Endodermal cell (in vitro differentiated cells): ENCODE measurements at regions not wholly inside any gene's neighbourhood (a gene's known extent, or its start where the extent isn't known, plus 50 kb on each side); places are given as distances from the start of the nearest gene placed in this dataset.

Experiments
- DNase-seq: peaks from one replicate; pipeline ENCODE4 v3.0.0-alpha.2; 2017
- H3K27ac ChIP-seq: 2 replicates; pipeline ENCODE4 v1.5.1; 2013; ENCODE audit warnings: mild to moderate bottlenecking, low read depth, low read length, moderate library complexity
- H3K27me3 ChIP-seq: 2 replicates; pipeline ENCODE4 v1.6.1; 2013; ENCODE audit warnings: mild to moderate bottlenecking, low read length, moderate library complexity; ENCODE audit not compliant: insufficient read depth, control insufficient read depth, poor library complexity, severe bottlenecking
- H3K36me3 ChIP-seq: 2 replicates; pipeline ENCODE4 v1.7.0; 2013; ENCODE audit warnings: mild to moderate bottlenecking, low read length, moderate library complexity; ENCODE audit not compliant: control insufficient read depth, insufficient read depth
- H3K4me1 ChIP-seq: one replicate; pipeline ENCODE4 v1.7.0; 2013; ENCODE audit warnings: low read length; ENCODE audit not compliant: control insufficient read depth, insufficient read depth
- H3K4me3 ChIP-seq: 2 replicates; pipeline ENCODE4 v1.5.1; 2013; ENCODE audit warnings: mild to moderate bottlenecking, low read length, moderate library complexity
- H3K9ac ChIP-seq: 2 replicates; pipeline ENCODE4 v1.6.1; 2013; ENCODE audit warnings: mild to moderate bottlenecking, low read length, moderate library complexity; ENCODE audit not compliant: poor library complexity, severe bottlenecking; ENCODE audit errors: extremely low read depth
- H3K9me3 ChIP-seq: 2 replicates; pipeline ENCODE4 v1.6.1; 2013; ENCODE audit warnings: mild to moderate bottlenecking, low read length, moderate library complexity; ENCODE audit not compliant: control insufficient read depth
- H3K27ac Mint-ChIP-seq: 2 replicates; pipeline ENCODE4 v1.8.0; 2020; ENCODE audit warnings: mixed read lengths
- H3K27me3 Mint-ChIP-seq: 2 replicates; pipeline ENCODE4 v1.8.0; 2021; ENCODE audit warnings: mild to moderate bottlenecking, mixed read lengths; ENCODE audit not compliant: insufficient read depth
- H3K36me3 Mint-ChIP-seq: 2 replicates; pipeline ENCODE4 v1.8.0; 2020; ENCODE audit warnings: low read depth, mixed read lengths
- H3K4me1 Mint-ChIP-seq: 2 replicates; pipeline ENCODE4 v1.8.0; 2020; ENCODE audit warnings: mixed read lengths
- H3K4me3 Mint-ChIP-seq: 2 replicates; pipeline ENCODE4 v1.8.0; 2020; ENCODE audit warnings: mild to moderate bottlenecking, moderate library complexity, mixed read lengths
- H3K9me3 Mint-ChIP-seq: 2 replicates; pipeline ENCODE4 v1.8.0; 2020; ENCODE audit warnings: mild to moderate bottlenecking, mixed read lengths
- CTCF ChIP-seq: fragments of 200-600 bp; sonication (generic); conservative IDR thresholded peaks from 2 replicates; pipeline ENCODE4 v1.5.0; 2021; ENCODE audit warnings: antibody characterized with exemption, mild to moderate bottlenecking
- WGBS, 2 experiments: methylation state at CpG; one replicate each; pipeline versions ENCODE4 v1.1.5 to v1.1.7; 2013; ENCODE audit warnings: missing lambda C conversion rate in 2 of 2, mixed read lengths in 1 of 2; ENCODE audit not compliant: insufficient coverage in 1 of 2, insufficient read length in 1 of 2; 5-methylcytosine and 5-hydroxymethylcytosine counted together

GRCh38 chr10:2985729-2986232 is 81.6 kb upstream of the PFKP start:
- Mint-ChIP-seq H3K27ac (no peak overlapping the region), H3K27me3 (peaks cover 4% of the 10 kb centered on the region), H3K36me3 (no peaks in the 10 kb centered on the region), H3K4me1 (peaks cover 3% of the 10 kb centered on the region), H3K4me3 (no peak overlapping the region), H3K9me3 (peaks cover 4% of the 10 kb centered on the region)
- TF ChIP-seq CTCF = no peak
- Histone ChIP-seq H3K9ac (no peak overlapping the region), H3K4me3 (no peak overlapping the region), H3K9me3 (peaks cover 6% of the 10 kb centered on the region), H3K36me3 (no peaks in the 10 kb centered on the region), H3K4me1 (no peaks in the 10 kb centered on the region), H3K27me3 (no peaks in the 10 kb centered on the region), H3K27ac (no peak overlapping the region)
- DNase-seq = peak; percentile 57
- WGBS, 2 experiments = 64 to 72% methylated on average over 10 to 11 of the region's 11 CpGs

GRCh38 chr10:2984682-2985081 is 82.7 kb upstream of the PFKP start:
- no peak for TF ChIP-seq CTCF
- H3K9me3 ChIP-seq = peaks cover 6% of the 10 kb centered on the region
- H3K4me1 ChIP-seq = no peaks in the 10 kb centered on the region
- no peak overlapping the region for H3K27ac Mint-ChIP-seq
- H3K4me3 Mint-ChIP-seq = no peak overlapping the region
- H3K9me3 Mint-ChIP-seq = peaks cover 4% of the 10 kb centered on the region
- H3K36me3 Mint-ChIP-seq = no peaks in the 10 kb centered on the region
- H3K27ac ChIP-seq = no peak overlapping the region
- H3K9ac ChIP-seq = no peak overlapping the region
- no peak overlapping the region for H3K4me3 ChIP-seq
- no peak for DNase-seq
- H3K27me3 ChIP-seq = no peaks in the 10 kb centered on the region
- no peaks in the 10 kb centered on the region for H3K36me3 ChIP-seq
- H3K4me1 Mint-ChIP-seq = peaks cover 3% of the 10 kb centered on the region
- 93 to 98% methylated on average over 8 to 10 of the region's 10 CpGs for WGBS, 2 experiments
- peaks cover 4% of the 10 kb centered on the region for H3K27me3 Mint-ChIP-seq

GRCh38 chr10:2982146-2982545 is 85.2 kb upstream of the PFKP start:
- H3K27ac ChIP-seq = no peak overlapping the region
- DNase-seq = no peak
- H3K4me3 ChIP-seq = no peak overlapping the region
- Mint-ChIP-seq H3K36me3 (no peaks in the 10 kb centered on the region), H3K27me3 (no peaks in the 10 kb centered on the region), H3K4me1 (peaks cover 3% of the 10 kb centered on the region), H3K4me3 (no peak overlapping the region), H3K9me3 (no peaks in the 10 kb centered on the region), H3K27ac (no peak overlapping the region)
- no peaks in the 10 kb centered on the region for H3K4me1 ChIP-seq
- no peak for TF ChIP-seq CTCF
- H3K9ac ChIP-seq = no peak overlapping the region
- no peaks in the 10 kb centered on the region for H3K27me3 ChIP-seq
- H3K36me3 ChIP-seq = no peaks in the 10 kb centered on the region
- 89 to 94% methylated on average over 6 to 7 of the region's 7 CpGs for WGBS, 2 experiments
- no peaks in the 10 kb centered on the region for H3K9me3 ChIP-seq
